SU-DHL-6 (cell line): ENCODE measurements at regions not wholly inside any gene's neighbourhood (a gene's known extent, or its start where the extent isn't known, plus 50 kb on each side); places are given as distances from the start of the nearest gene placed in this dataset.

ENCODE experiments used
- EZH2phosphoT487 ChIP-seq: fragments of 200-600 bp; sonication (generic), shearing (Covaris generic); conservative IDR thresholded peaks from 2 replicates; pipeline ENCODE4 v1.6.1; 2018; ENCODE audit warnings: mild to moderate bottlenecking, antibody characterized with exemption, low read length, moderate library complexity, mixed read lengths
- TF ChIP-seq, protein P1 (sequence below): fragments of 200-600 bp; sonication (generic); IDR thresholded peaks from one replicate; pipeline ENCODE4 v1.5.1; 2017; ENCODE audit warnings: antibody characterized with exemption, mild to moderate bottlenecking, low read length, moderate library complexity; ENCODE audit not compliant: insufficient read depth, poor library complexity, severe bottlenecking

DNA sequence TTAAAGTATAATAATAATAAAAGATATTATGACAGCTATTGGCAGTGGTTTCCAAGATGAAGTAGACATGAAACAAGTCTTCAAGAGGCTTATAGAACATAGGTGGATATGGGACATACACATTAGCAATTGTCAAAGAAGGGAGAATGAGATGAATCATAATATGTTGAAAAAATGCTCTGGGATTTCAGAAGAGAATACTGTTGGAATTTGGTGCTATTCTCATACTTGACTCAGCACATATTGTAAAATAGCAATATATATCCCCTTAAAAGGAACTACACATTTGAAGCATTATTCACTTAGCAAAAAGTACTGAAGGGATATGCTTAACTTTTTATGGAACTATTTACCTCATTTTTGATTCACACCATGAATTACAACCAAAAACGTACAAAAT lies 577.2 kb upstream of the PCDH15 start:
- TF ChIP-seq, protein P1, sequence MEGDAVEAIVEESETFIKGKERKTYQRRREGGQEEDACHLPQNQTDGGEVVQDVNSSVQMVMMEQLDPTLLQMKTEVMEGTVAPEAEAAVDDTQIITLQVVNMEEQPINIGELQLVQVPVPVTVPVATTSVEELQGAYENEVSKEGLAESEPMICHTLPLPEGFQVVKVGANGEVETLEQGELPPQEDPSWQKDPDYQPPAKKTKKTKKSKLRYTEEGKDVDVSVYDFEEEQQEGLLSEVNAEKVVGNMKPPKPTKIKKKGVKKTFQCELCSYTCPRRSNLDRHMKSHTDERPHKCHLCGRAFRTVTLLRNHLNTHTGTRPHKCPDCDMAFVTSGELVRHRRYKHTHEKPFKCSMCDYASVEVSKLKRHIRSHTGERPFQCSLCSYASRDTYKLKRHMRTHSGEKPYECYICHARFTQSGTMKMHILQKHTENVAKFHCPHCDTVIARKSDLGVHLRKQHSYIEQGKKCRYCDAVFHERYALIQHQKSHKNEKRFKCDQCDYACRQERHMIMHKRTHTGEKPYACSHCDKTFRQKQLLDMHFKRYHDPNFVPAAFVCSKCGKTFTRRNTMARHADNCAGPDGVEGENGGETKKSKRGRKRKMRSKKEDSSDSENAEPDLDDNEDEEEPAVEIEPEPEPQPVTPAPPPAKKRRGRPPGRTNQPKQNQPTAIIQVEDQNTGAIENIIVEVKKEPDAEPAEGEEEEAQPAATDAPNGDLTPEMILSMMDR: no peak
- TF ChIP-seq EZH2phosphoT487: no peak
